ENCODE measurements at regions not wholly inside any gene's neighbourhood (a gene's known extent, or its start where the extent isn't known, plus 50 kb on each side); places are given as distances from the start of the nearest gene placed in this dataset.
"Not testable (repeated sequence)": the region's sequence is repeated elsewhere in the genome, so short reads cannot be mapped to it uniquely, and the experiment has no call there.

DNA sequence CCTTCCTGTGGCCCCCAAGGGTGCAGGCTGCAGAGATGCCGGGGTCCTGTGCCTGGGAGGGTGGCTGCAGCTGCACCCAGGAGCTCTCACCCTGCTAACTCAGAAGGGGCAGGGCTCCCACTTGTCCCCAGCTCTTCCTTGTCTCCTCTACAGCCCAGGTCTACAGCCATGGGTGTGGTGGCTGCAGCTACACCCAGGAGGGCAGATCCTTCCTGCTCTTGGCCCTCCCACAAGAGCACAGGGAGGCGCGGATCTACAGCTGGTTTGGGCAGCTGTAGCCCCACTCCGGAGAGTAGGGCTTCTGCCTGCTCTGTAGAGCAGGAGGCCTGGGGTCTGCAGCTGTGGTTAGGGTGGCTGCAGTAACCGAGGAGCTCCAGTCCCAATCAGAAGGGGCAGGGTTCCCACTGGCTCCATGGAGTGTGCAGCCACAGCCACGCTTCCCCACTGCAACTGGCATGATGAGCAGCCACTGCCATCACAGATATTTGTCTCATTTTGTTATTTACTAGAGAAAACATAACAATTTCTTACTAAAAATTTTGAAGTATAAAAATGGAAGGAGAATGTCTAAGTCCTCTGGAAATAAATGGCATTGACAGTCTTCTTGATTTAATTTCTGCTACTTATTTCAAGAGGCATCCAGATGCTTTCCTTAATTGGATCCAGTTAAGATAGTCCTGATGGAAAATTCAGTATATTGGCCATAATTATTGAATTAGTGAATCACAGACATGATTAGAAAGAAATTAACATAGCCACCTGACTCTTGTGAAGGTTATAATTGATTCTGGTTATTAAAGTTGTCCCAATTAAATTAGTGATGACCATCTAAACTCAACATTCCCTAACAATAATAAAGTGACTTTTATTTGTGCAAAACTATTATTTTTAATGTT is 233.6 kb downstream of the KCNE4 start:
- no peak for DNase-seq (ENCODE audit: low spot score)

- DNase-seq (ENCODE audit: low spot score): no peak
Measured at GRCh38 chr2:223294756-223295155, 242.8 kb downstream of the KCNE4 start.

- no peak for DNase-seq (ENCODE audit: low spot score)
Measured at GRCh38 chr2:223297788-223298187, 245.8 kb downstream of the KCNE4 start.

- not testable (repeated sequence) for DNase-seq (ENCODE audit: low spot score)
Measured at GRCh38 chr2:223298329-223298728, 246.3 kb downstream of the KCNE4 start.

- DNase-seq (ENCODE audit: low spot score): no peak
Measured at GRCh38 chr2:223300326-223300725, 248.3 kb downstream of the KCNE4 start.

GRCh38 chr2:223306371-223306770 is 254.4 kb downstream of the KCNE4 start:
- DNase-seq (ENCODE audit: low spot score): peak; percentile 20

DNA sequence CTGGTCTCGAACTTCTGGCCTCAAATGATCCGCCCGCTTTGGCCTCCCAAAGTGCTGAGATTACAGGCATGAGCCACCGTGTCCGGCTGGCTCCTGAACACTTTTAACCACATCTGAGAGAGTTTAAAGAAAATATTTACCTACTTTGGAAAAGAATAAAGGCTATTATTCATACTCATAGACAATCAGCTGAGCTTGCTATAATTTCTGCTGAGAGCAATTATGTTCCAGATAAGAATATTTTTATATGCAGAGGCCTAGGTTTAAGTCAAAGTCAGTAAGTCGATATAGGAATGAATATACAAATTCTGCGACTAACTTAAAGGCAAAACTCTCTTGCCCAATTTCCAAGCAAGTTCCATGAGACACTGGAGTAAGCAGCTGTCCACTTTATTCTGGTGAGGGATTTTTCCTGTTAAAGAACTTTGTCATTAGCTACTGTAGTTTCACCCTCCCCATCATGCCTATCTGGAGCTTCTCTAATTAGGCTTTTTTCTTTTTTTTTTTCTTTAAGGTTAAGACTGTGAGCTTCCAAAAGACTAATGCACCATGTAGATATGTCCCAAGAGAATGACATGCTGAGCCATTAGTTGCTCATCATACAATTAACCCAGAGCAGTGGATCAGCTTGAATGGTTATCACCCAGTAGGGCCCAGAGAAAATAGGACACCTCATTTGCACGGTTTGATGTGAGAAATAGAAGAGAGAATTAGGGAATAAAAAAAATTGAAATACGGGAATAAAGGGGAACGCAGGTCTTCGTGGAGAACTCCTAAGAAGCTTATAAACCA is 260.1 kb downstream of the KCNE4 start:
- DNase-seq (ENCODE audit: low spot score): no peak

GRCh38 chr2:223313101-223313500 is 261.1 kb downstream of the KCNE4 start:
- no peak for DNase-seq (ENCODE audit: low spot score)

DNA sequence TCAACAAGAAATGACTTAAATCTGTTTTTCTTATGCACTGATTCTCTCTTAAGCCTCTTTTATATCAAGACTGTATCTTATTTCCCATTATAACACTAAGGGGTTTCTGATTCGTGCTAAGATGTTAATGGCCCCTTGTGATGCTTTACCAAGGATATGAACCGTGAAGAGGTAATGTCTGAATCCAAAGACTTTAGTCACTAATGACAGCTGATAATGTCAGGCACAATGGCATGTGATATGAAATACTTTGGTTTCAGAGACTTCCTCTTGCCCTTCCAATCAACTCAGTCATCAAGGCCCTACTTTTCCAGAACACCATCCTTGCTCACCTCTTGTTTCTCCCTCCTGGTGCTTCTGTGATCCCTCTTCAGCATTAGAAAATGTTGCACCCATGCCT is 262.8 kb downstream of the KCNE4 start:
- DNase-seq (ENCODE audit: low spot score): no peak

DNA sequence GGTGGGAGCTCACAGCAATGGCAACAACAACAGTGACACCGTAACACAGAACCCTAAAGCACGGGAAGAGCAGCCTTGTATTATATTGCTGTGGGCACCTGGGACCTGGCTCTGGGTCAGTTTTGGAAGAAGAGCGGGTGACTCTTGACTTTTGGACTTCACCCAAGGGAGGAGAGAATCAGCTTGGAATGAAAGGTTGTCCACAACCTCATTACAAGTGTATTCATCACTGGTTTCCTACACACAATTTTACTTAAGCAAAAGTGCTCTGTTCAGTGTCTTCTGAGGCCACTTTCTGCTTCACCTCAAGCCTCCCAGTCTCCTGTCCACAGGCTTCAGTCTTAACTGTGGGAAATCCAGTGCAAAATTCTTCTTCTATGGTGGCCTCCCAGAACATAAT is 263.8 kb downstream of the KCNE4 start:
- peak; percentile 31 for DNase-seq (ENCODE audit: low spot score)

GRCh38 chr2:223316342-223316741 is 264.4 kb downstream of the KCNE4 start:
- DNase-seq (ENCODE audit: low spot score): no peak

DNA sequence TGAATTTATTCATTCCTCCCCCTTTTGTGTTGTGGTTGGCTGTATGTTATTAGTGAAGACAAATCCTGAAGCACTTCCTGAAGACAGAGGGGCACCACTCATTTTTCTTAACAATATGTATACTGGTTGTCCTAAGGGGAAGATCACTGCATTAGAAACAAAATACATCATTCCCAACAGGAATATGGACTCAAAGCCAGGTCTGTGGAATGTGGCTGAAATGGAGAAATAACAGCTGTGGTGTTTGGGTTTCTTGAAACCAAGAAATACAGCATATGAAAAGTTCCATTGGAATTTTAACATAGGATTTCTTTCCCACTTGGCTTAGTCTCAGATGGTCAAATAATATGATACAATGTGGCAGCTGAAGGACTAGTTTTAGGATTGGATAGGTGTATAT is 267.6 kb downstream of the KCNE4 start:
- no peak for DNase-seq (ENCODE audit: low spot score)

DNA sequence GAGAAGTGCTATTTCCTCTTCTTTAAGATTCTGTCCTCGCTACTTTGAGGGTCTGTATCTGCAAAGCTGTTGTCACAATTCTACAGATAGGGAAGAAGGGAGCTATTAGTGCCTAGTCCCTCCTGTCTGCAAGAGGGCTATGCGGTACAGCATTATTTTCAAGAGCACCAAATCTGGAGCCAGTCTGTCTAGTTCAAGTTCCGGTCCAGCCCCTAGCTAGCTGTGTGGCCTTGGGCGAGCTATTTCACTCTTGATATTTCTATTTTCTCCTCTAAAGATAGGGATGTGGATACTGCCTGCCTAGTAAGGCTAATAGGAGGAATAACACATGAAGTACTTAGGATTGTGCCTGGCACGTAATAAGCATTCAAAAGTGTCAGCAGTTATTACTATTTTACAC is 272.4 kb downstream of the KCNE4 start:
- no peak for DNase-seq (ENCODE audit: low spot score)

GRCh38 chr2:223328578-223328977 is 273.6 kb downstream of the SCG2 start:
- no peak for DNase-seq (ENCODE audit: low spot score)

DNA sequence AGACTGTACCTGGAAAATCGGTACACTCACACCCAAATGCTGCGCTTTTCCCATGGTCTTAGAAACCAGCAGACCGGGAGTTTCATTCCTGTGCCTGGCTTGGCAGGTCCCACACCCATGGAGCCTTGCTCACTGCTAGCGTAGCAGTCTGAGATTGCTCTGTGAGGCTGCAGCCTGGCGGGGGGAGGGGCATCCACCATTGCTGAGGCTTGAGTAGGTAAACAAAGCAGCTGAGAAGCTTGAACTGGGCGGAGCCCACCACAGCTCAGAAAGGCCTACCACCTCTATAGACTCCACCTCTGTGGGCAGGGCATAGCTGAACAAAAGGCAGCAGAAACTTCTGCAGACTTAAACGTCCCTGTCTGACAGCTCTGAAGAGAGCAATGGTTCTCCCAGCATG is 271.4 kb downstream of the SCG2 start:
- DNase-seq (ENCODE audit: low spot score): not testable (repeated sequence)

DNA sequence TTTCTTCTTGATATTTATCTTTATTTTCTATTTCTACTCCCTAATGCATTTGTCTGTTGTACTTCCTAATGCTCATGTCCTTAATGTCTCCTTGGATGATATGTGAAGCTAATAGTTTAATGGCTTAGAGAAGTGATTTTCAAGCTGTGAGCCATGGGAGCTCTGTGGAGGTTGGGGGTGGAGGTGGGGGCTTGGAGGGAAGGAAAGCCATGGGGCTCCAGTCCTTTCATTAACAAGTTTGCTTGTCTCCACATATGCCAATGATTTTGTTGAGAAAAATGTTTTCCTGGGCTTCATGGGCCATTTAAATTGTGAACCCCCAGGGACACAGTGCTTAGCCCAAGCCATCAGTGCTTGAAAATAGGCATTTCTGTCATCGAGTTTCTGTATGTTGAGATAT is 264.1 kb downstream of the SCG2 start:
- no peak for DNase-seq (ENCODE audit: low spot score)

- no peak for DNase-seq (ENCODE audit: low spot score)
Measured at GRCh38 chr2:223357076-223357475, 245.1 kb downstream of the SCG2 start.

DNA sequence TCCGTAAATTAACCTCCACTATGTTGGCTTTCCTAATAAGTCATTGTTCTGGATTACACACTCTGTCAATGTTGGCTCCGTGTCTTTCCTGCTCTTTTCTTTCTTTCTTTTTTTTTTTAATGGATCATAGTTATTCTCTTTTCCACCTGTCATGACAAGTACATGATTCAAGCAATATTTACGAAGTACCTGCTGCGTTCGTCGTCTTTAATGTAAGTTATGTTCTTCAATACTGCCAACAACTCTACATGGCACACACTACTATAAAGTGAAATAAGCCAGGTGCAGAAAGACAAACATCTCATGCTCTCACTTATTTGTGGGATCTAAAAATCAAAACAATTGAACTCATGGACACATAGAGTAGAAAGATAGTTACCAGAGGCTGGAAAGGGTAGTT is 239.1 kb downstream of the SCG2 start:
- no peak for DNase-seq (ENCODE audit: low spot score)

GRCh38 chr2:223365158-223365679 is 236.9 kb downstream of the SCG2 start:
- DNase-seq (ENCODE audit: low spot score): no peak

DNA sequence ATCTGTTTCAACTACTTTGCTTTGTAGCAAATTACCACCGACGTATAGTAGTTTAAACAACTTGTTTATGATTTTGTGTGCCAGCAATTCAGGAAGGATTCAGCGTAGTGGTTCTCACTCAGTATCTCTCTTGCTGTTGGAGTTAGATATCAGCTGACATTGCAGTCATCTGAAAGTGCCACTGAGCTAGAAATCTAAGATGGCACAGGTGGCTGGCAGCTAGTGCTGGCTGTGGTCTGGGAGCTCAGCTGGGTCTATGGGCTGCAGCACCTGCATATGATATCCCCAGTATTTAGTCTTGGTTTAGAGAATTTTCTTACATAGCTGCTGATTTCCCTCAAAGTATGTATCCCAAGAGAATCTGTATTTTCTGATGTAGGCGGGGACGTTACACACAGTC is 235.6 kb downstream of the SCG2 start:
- DNase-seq (ENCODE audit: low spot score): no peak

GRCh38 chr2:223368481-223368880 is 233.7 kb downstream of the SCG2 start:
- DNase-seq (ENCODE audit: low spot score): no peak

DNA sequence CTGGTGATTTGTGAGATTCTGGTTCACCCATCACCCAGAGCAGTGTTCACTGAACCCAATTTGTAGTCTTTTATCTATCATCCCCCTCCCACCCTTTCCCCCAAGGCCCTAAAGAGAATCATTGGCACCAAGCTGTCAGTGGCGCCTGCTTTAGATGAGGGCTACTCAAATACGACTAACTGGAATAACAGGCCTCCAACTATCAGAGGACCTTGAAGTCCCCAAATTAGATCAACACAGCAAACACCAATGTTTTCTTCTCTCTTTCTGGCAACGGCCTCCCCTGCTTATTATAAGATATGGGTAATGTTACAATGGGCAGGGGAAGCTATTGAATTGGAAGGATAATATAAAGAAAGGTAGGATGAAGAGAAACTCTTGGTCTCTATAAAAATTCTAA is 232.3 kb downstream of the SCG2 start:
- DNase-seq (ENCODE audit: low spot score): no peak

GRCh38 chr2:223383315-223383714 is 218.8 kb downstream of the SCG2 start:
- DNase-seq (ENCODE audit: low spot score): peak; percentile 61

All from AG20443 (cell line).